HCT116 (cell line): ENCODE measurements at regions not wholly inside any gene's neighbourhood (a gene's known extent, or its start where the extent isn't known, plus 50 kb on each side); places are given as distances from the start of the nearest gene placed in this dataset.

Experiments
- ATAC-seq: fragments of 200-7000 bp; cut with Tn5 transposase; 2 replicates; pipeline ENCODE4 v1.9.1; 2020; ENCODE audit warnings: mild to moderate bottlenecking, moderate library complexity
- BruUV-seq: library from RNA; stranded (reverse); fragments of 400-500 nt; replicated peaks from 2 replicates; lab custom pipeline; 2021; lab: Mats Ljungman, UMichigan
- CTCF ChIA-PET: fragments of 300-600 bp; sonication (Branson Sonifier 250); formaldehyde crosslinking; loops from one replicate; lab custom pipeline; 2021; ENCODE audit warnings: antibody characterized with exemption; lab: Charles Lee
- POLR2A ChIA-PET: fragments of 300-600, 350-600 bp; sonication (Branson Sonifier 250); formaldehyde crosslinking; loops from one replicate; lab custom pipeline; 2021; ENCODE audit warnings: antibody characterized with exemption; lab: Charles Lee
- RAD21 ChIA-PET, 2 experiments: fragments of 300-600 bp; sonication (Branson Sonifier 250); formaldehyde crosslinking; loops; one replicate each; lab custom pipeline; 2023; ENCODE audit warnings: low total read pairs in 2 of 2; ENCODE audit not compliant: uncharacterized antibody in 2 of 2, unreplicated experiment in 2 of 2, low non-redundant PET in 1 of 2; lab: Charles Lee
- DNase-seq: peaks from one replicate; pipeline ENCODE4 v3.0.0-alpha.2; 2010; ENCODE audit warnings: low read depth, low spot score
- H2AFZ ChIP-seq: fragments of 200-600 bp; shearing (Covaris generic), sonication (generic); 2 replicates; pipeline ENCODE4 v1.6.1; 2017; ENCODE audit warnings: low read depth, mixed run types, mixed read lengths, antibody characterized with exemption, low read length; ENCODE audit not compliant: poor library complexity, severe bottlenecking
- H3K27ac ChIP-seq: 2 replicates; pipeline ENCODE4 v1.5.1; 2012; ENCODE audit warnings: low read depth, low read length
- H3K27me3 ChIP-seq: fragments of 200-600 bp; sonication (generic); 2 replicates; pipeline ENCODE4 v1.6.1; 2016; ENCODE audit warnings: mixed run types, low read length, mixed read lengths; ENCODE audit not compliant: insufficient read depth
- H3K36me3 ChIP-seq, 2 experiments: fragments of 200-500 bp in 1 of 2; fragments of 200-600 bp in 1 of 2; sonication (Bioruptor generic) in 1 of 2; sonication (generic) in 1 of 2; 2 replicates each; pipeline versions ENCODE4 v1.5.1 to v1.6.1; 2014 to 2016; ENCODE audit warnings: low read length in 2 of 2, inconsistent platforms in 1 of 2, mixed read lengths in 1 of 2, mixed run types in 1 of 2; ENCODE audit not compliant: insufficient read depth in 2 of 2, control insufficient read depth in 1 of 2
- H3K4me1 ChIP-seq, 2 experiments: fragments of 200-600 bp in 1 of 2; sonication (generic) in 1 of 2; 2 replicates each; pipeline versions ENCODE4 v1.5.1 to v1.6.1; 2012 to 2017; ENCODE audit warnings: low read length in 2 of 2, inconsistent platforms in 1 of 2, mild to moderate bottlenecking in 1 of 2, mixed read lengths in 1 of 2, mixed run types in 1 of 2, moderate library complexity in 1 of 2; ENCODE audit not compliant: insufficient read depth in 2 of 2, control insufficient read depth in 1 of 2
- H3K4me2 ChIP-seq: fragments of 200-600 bp; sonication (generic); 2 replicates; pipeline ENCODE4 v1.6.1; 2017; ENCODE audit warnings: mixed run types, low read length, mixed read lengths
- H3K4me3 ChIP-seq, 2 experiments: fragments of 200-600 bp in 1 of 2; sonication (generic) in 1 of 2; replicated peaks in 1 of 2; 2 replicates each; pipeline ENCODE4 v1.5.1; 2011 to 2016; ENCODE audit warnings: low read length in 2 of 2, control low read depth in 1 of 2, low read depth in 1 of 2, mild to moderate bottlenecking in 1 of 2, mixed read lengths in 1 of 2, mixed run types in 1 of 2
- H3K79me2 ChIP-seq: fragments of 200-600 bp; sonication (generic); 2 replicates; pipeline ENCODE4 v1.6.1; 2017; ENCODE audit warnings: mild to moderate bottlenecking, mixed run types, low read length, moderate library complexity, mixed read lengths; ENCODE audit not compliant: insufficient read depth
- H3K9ac ChIP-seq: fragments of 200-600 bp; sonication (generic); 2 replicates; pipeline ENCODE4 v1.6.1; 2016; ENCODE audit warnings: low read length, mixed read lengths
- H3K9me2 ChIP-seq: fragments of 200-600 bp; sonication (generic), shearing (Covaris generic); 2 replicates; pipeline ENCODE4 v1.6.1; 2017; ENCODE audit warnings: mixed run types, mild to moderate bottlenecking, moderate library complexity; ENCODE audit not compliant: insufficient read depth
- H3K9me3 ChIP-seq, 2 experiments: fragments of 200-500 bp in 1 of 2; fragments of 200-600 bp in 1 of 2; sonication (Bioruptor generic) in 1 of 2; sonication (generic) in 1 of 2; 2 replicates each; pipeline ENCODE4 v1.6.1; 2014 to 2017; ENCODE audit warnings: low read length in 2 of 2, mixed read lengths in 2 of 2, inconsistent platforms in 1 of 2, low read depth in 1 of 2, mild to moderate bottlenecking in 1 of 2, mixed run types in 1 of 2, moderate library complexity in 1 of 2; ENCODE audit not compliant: control insufficient read depth in 1 of 2, insufficient read depth in 1 of 2
- H4K20me1 ChIP-seq: fragments of 200-600 bp; sonication (generic), shearing (Covaris generic); 2 replicates; pipeline ENCODE4 v1.6.1; 2017; ENCODE audit warnings: mixed run types, mild to moderate bottlenecking, moderate library complexity; ENCODE audit not compliant: insufficient read depth
- ATF3 ChIP-seq: IDR thresholded peaks from 2 replicates; pipeline ENCODE4 v1.6.1; 2012
- CBX3 ChIP-seq: IDR thresholded peaks from 2 replicates; pipeline ENCODE4 v1.6.1; 2012; ENCODE audit warnings: low read depth
- CEBPB ChIP-seq: IDR thresholded peaks from 2 replicates; pipeline ENCODE4 v1.6.1; 2012; ENCODE audit warnings: low read depth
- CTCF ChIP-seq, 3 experiments: fragments of 200-600 bp in 1 of 3; sonication (generic) in 1 of 3; IDR thresholded peaks in 2 of 3; conservative IDR thresholded peaks in 1 of 3; 2 replicates each; pipeline ENCODE4 v1.5.1; 2012 to 2017; ENCODE audit warnings: low read depth in 2 of 3, low read length in 2 of 3, antibody characterized with exemption in 1 of 3, borderline replicate concordance in 1 of 3, control low read depth in 1 of 3, mild to moderate bottlenecking in 1 of 3, mixed read lengths in 1 of 3, mixed run types in 1 of 3, moderate library complexity in 1 of 3; ENCODE audit not compliant: insufficient read depth in 1 of 3
- EGR1 ChIP-seq: IDR thresholded peaks from 2 replicates; pipeline ENCODE4 v1.6.1; 2012; ENCODE audit warnings: low read depth
- ELF1 ChIP-seq: IDR thresholded peaks from 2 replicates; pipeline ENCODE4 v1.6.1; 2012; ENCODE audit warnings: low read depth, borderline replicate concordance
- FOSL1 ChIP-seq: IDR thresholded peaks from 2 replicates; pipeline ENCODE4 v1.6.1; 2012; ENCODE audit warnings: low read depth
- POLR2AphosphoS5 ChIP-seq: IDR thresholded peaks from 2 replicates; pipeline ENCODE4 v1.6.1; 2011; ENCODE audit warnings: mild to moderate bottlenecking, low read depth, low read length, moderate library complexity
- RAD21 ChIP-seq: IDR thresholded peaks from 2 replicates; pipeline ENCODE4 v1.6.1; 2012; ENCODE audit warnings: low read depth, mild to moderate bottlenecking
- SIN3A ChIP-seq: IDR thresholded peaks from 2 replicates; pipeline ENCODE4 v1.6.1; 2012; ENCODE audit warnings: low read depth
- SP1 ChIP-seq: IDR thresholded peaks from 2 replicates; pipeline ENCODE4 v1.6.1; 2012; ENCODE audit warnings: low read depth
- SRF ChIP-seq: IDR thresholded peaks from 2 replicates; pipeline ENCODE4 v1.6.1; 2012; ENCODE audit warnings: low read depth
- ZFX ChIP-seq: fragments of 450-650 bp; IDR thresholded peaks from 2 replicates; pipeline ENCODE4 v1.6.1; 2017
- ZNF274 ChIP-seq: fragments of 200-500 bp; sonication (Bioruptor generic); IDR thresholded peaks from 2 replicates; pipeline ENCODE4 v1.6.1; 2014; ENCODE audit warnings: mild to moderate bottlenecking, low read depth, low read length, inconsistent platforms
- intact Hi-C: fragments of 100-400 bp; cut with micrococcal nuclease; formaldehyde crosslinking; loops from 2 replicates; pipeline ENCODE4 v1.10.0; 2022
- TF ChIP-seq, protein P1 (sequence below): IDR thresholded peaks from 2 replicates; pipeline ENCODE4 v1.6.1; 2012

DNA sequence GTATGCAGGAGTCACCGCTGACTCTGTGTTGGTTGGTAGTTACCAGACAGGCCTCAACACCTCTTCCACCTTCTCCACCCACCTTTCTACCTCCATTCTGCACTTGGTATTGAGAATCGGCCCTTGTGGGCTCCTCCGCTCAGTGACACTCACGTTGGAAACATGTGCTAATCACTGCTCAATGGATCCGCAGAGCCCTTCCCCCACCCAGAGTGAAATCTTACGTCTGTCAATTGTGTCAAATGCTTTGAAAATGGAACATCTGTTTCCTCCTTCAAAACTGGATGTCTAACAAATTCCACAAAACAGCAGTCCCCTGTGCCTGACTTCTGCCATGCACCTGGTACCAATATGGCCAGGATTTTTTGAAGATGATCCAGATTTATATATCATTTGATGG lies 65.5 kb upstream of the NRIP1 start:
- H3K4me1 ChIP-seq = no peaks in the 10 kb centered on the region
- H3K27ac ChIP-seq = no peak overlapping the region
- no TSS peak for BruUV-seq
- POLR2A ChIA-PET = no interaction called here
- TF ChIP-seq SIN3A = no peak
- intact Hi-C loops = no loop called here
- RAD21 ChIA-PET = no interaction called here
- no peak for DNase-seq
- no peaks in the 10 kb centered on the region for H3K27me3 ChIP-seq
- no peak overlapping the region for H3K4me2 ChIP-seq
- H3K36me3 ChIP-seq = no peaks in the 10 kb centered on the region
- no peaks in the 10 kb centered on the region for H4K20me1 ChIP-seq
- no peaks in the 10 kb centered on the region; a peak in 1 of 4 replicates for H3K9me3 ChIP-seq
- no peak overlapping the region for H3K4me3 ChIP-seq
- no peaks in the 10 kb centered on the region for H3K79me2 ChIP-seq
- CTCF ChIA-PET = no interaction called here
- H3K9ac ChIP-seq = no peak overlapping the region
- no peak for ATAC-seq
- H3K9me2 ChIP-seq = no peaks in the 10 kb centered on the region
- H2AFZ ChIP-seq = no peak overlapping the region

- no peak overlapping the region for H2AFZ ChIP-seq
- ChIA-PET CTCF (no interaction called here), POLR2A (no interaction called here), RAD21 (no interaction called here)
- H3K4me2 ChIP-seq = no peak overlapping the region
- H3K4me3 ChIP-seq = no peak overlapping the region
- no peak for TF ChIP-seq CTCF (IDR thresholded peaks at IDR 0.05 in 2 of 3, conservative IDR thresholded peaks at IDR 0.05 in 1 of 3; ENCODE audit: borderline replicate concordance in 1 of 3, insufficient read depth in 1 of 3, low read depth in 2 of 3, low read length in 2 of 3)
- no peak for TF ChIP-seq RAD21
- TF ChIP-seq SRF = no peak
- no peak for TF ChIP-seq FOSL1
- TF ChIP-seq, protein P1, sequence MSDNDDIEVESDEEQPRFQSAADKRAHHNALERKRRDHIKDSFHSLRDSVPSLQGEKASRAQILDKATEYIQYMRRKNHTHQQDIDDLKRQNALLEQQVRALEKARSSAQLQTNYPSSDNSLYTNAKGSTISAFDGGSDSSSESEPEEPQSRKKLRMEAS = no peak
- TF ChIP-seq POLR2AphosphoS5 = no peak
- TF ChIP-seq SIN3A = no peak
- TF ChIP-seq SP1 = no peak
- no peak for TF ChIP-seq ZFX
- TF ChIP-seq CBX3 = no peak
- no peak for TF ChIP-seq EGR1
- no peak for TF ChIP-seq CEBPB
- TF ChIP-seq ATF3 = no peak
- no peak for TF ChIP-seq ZNF274
- TF ChIP-seq ELF1 = no peak
- no peaks in the 10 kb centered on the region for H4K20me1 ChIP-seq
- BruUV-seq = no TSS peak
- H3K27ac ChIP-seq = no peak overlapping the region
- ATAC-seq = no peak
- no peaks in the 10 kb centered on the region for H3K4me1 ChIP-seq
- H3K9me2 ChIP-seq = no peaks in the 10 kb centered on the region
- H3K79me2 ChIP-seq = no peaks in the 10 kb centered on the region
- intact Hi-C loops = no loop called here
- DNase-seq = no peak
- no peaks in the 10 kb centered on the region for H3K27me3 ChIP-seq
- H3K9ac ChIP-seq = no peak overlapping the region
- H3K9me3 ChIP-seq = no peaks in the 10 kb centered on the region; a peak in 1 of 4 replicates
- no peaks in the 10 kb centered on the region for H3K36me3 ChIP-seq
Measured at GRCh38 chr21:15130751-15131150, 66.0 kb upstream of the NRIP1 start.
